Middle frontal gyrus (tissue), 1 donor: ENCODE measurements at regions not wholly inside any gene's neighbourhood (a gene's known extent, or its start where the extent isn't known, plus 50 kb on each side); places are given as distances from the start of the nearest gene placed in this dataset.
A peak's percentile ranks its signal among the peaks of the same experiment; 100 is the strongest.

Experiments used
- DNase-seq: peaks from one replicate; pipeline ENCODE4 v3.0.0-alpha.2; 2015; ENCODE audit warnings: low spot score; ENCODE audit errors: extremely low spot score

GRCh38 chr2:22301228-22301627 lies 1083.8 kb upstream of the KLHL29 start:
- no peak for DNase-seq

GRCh38 chr2:22326250-22326649 lies 1058.7 kb upstream of the KLHL29 start:
- DNase-seq, result no peak

- DNase-seq, result peak; percentile 43
These were observed 1055.5 kb upstream of the KLHL29 start for GRCh38 chr2:22329211-22330154.

GRCh38 chr2:22336414-22336813 lies 1048.6 kb upstream of the KLHL29 start:
- no peak for DNase-seq

GRCh38 chr2:22340716-22341115 lies 1044.3 kb upstream of the KLHL29 start:
- DNase-seq, result no peak

GRCh38 chr2:22347306-22347705 lies 1037.7 kb upstream of the KLHL29 start:
- peak; percentile 6 for DNase-seq

GRCh38 chr2:22350621-22351020 lies 1034.4 kb upstream of the KLHL29 start:
- DNase-seq, result peak; percentile 6

GRCh38 chr2:22355816-22356433 lies 1029.1 kb upstream of the KLHL29 start:
- DNase-seq, result no peak

- DNase-seq, result no peak
These were observed 1025.8 kb upstream of the KLHL29 start for GRCh38 chr2:22359071-22359672.

GRCh38 chr2:22360735-22361374 lies 1024.1 kb upstream of the KLHL29 start:
- no peak for DNase-seq

- no peak for DNase-seq
These were observed 1023.4 kb upstream of the KLHL29 start for GRCh38 chr2:22361571-22361970.

- no peak for DNase-seq
These were observed 1009.9 kb upstream of the KLHL29 start for GRCh38 chr2:22375096-22375495.

GRCh38 chr2:22377268-22377667 lies 1007.7 kb upstream of the KLHL29 start:
- no peak for DNase-seq

GRCh38 chr2:22382479-22383169 lies 1002.4 kb upstream of the KLHL29 start:
- DNase-seq, result no peak

- DNase-seq, result no peak
These were observed 987.1 kb upstream of the KLHL29 start for GRCh38 chr2:22397847-22398246.

GRCh38 chr2:22403748-22404147 lies 981.2 kb upstream of the KLHL29 start:
- DNase-seq, result no peak

- no peak for DNase-seq
These were observed 978.4 kb upstream of the KLHL29 start for GRCh38 chr2:22406625-22407024.

GRCh38 chr2:22420076-22420475 lies 964.9 kb upstream of the KLHL29 start:
- no peak for DNase-seq

- DNase-seq, result no peak
These were observed 942.9 kb upstream of the KLHL29 start for GRCh38 chr2:22442051-22442450.

GRCh38 chr2:22444281-22444680 lies 940.7 kb upstream of the KLHL29 start:
- no peak for DNase-seq

GRCh38 chr2:22449696-22450095 lies 935.3 kb upstream of the KLHL29 start:
- no peak for DNase-seq
